GOT3 (cell line): ENCODE measurements at regions not wholly inside any gene's neighbourhood (a gene's known extent, or its start where the extent isn't known, plus 50 kb on each side); places are given as distances from the start of the nearest gene placed in this dataset.
"Not testable (repeated sequence)": the region's sequence is repeated elsewhere in the genome, so short reads cannot be mapped to it uniquely, and the experiment has no call there.

Source experiments
- DNase-seq: peaks from one replicate; lab custom pipeline; 2025; ENCODE audit warnings: mixed read lengths; lab: John Stamatoyannopoulos, UW

DNA sequence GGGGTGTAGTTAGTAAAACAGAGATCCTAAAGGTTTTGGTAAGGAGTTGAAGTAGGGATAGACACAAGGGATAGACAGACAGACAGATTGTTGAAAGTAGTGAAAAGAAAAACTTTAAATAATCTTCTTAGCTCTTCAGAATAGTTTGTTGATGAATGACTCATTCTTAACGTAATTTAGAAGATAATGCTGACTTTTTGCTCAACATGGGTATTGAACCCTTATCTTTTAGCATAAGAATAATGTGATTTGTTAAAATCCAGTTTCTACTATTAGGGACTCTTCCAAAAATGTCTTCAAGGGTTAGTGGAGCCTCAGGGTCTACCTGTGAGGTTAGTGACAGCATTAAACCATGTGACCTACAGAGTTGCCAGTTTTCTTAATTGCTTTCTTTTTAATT is 411.2 kb downstream of the ETV1 start:
- DNase-seq, result no peak

DNA sequence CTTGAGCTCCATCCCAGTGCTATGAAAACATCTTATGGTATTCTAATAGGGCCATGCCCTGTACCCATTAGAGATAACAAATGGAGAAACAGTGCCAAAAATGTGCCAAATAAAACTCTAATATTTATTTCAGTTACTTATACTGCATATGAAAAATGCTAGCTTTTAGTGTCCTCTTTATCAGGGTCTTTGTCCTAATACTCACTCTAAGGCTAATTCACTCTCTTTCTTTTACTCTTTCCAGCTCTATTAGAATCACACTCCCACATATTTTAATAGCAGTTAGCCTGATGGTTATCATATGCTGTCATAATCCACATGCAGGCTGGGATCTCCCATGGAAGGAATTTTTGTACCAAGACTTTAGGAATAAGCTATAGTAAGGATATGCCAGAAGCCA is 408.4 kb downstream of the ETV1 start:
- DNase-seq, result no peak

DNA sequence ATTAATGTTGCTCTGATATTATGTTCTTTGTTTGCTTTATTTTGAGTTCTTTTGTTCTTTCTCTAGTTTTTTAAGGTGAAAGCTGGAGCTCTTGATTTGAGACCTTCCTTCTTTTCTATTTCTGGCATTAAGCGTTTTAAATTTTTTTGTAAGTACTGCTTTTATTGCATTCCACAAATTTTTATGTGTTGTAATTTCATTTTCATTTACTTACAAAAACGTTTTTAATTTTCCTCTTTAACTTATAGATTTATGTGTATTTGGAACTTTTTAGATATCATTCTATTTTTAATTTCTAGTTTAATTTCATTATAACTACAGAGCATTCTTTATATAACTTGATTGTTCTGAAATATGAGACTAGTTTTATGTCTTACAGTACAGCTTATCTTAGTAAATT is 395.6 kb downstream of the ETV1 start:
- DNase-seq, result no peak

- no peak for DNase-seq
Measured at GRCh38 chr7:13602036-13602435, 387.4 kb downstream of the ETV1 start.

- no peak for DNase-seq
Measured at GRCh38 chr7:13603016-13603415, 386.4 kb downstream of the ETV1 start.

GRCh38 chr7:13603661-13604060 is 385.8 kb downstream of the ETV1 start:
- DNase-seq, result no peak

DNA sequence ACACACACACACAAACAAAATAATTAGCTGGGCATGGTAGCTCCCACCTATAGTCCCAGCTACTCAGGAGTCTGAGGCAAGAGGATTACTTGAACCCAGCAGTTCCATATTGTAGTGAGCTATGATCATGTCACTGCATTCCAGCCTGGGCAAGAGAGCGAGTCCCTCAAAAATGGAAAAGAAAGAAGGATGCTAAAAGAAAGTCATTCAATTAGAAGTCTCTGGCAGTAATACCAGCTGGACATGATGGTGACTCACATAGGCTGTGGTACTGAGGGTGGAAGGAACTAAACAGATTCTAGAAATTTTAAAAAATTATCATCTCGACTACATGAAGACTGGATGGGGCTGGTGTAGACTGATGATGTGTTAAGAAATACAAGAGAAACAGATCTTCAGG is 385.3 kb downstream of the ETV1 start:
- DNase-seq, result no peak

DNA sequence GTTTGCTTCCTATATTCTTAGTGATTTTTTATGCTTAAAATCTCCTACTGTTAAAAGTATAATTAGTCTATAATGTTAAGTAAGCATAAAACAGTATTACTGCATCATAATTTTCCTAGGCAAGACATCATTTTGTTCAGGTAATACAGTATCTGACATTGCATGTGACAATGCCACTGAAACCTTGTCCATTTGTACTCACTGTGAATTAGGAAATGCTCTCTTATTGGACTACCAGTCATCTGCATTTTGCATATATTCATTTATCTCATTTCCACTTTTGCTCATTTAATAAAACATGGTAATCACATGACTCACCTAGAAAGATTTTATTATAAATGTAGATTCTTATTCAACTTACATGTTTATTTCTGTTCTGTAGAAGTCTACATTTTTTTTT is 379.1 kb downstream of the ETV1 start:
- no peak for DNase-seq

DNA sequence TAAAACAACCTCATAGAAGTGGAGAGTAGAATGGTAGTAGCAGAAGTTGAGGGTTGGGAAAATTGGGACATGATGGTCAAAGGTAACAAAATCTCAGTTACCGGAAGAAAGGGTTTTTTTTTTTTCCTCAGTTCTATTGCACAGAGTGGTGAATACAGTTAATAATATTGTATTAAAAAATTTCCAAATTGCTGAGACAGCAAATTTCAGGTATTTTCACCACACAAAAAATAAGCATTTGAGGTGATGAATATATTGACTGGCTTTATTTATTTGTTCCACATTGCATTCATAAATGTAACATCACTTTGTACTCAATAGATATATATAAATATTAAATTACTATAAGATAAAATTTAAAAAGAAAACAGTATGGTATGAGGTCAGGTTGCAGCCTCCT is 373.8 kb downstream of the ETV1 start:
- no peak for DNase-seq

GRCh38 chr7:13627455-13627854 is 362.0 kb downstream of the ETV1 start:
- no peak for DNase-seq

DNA sequence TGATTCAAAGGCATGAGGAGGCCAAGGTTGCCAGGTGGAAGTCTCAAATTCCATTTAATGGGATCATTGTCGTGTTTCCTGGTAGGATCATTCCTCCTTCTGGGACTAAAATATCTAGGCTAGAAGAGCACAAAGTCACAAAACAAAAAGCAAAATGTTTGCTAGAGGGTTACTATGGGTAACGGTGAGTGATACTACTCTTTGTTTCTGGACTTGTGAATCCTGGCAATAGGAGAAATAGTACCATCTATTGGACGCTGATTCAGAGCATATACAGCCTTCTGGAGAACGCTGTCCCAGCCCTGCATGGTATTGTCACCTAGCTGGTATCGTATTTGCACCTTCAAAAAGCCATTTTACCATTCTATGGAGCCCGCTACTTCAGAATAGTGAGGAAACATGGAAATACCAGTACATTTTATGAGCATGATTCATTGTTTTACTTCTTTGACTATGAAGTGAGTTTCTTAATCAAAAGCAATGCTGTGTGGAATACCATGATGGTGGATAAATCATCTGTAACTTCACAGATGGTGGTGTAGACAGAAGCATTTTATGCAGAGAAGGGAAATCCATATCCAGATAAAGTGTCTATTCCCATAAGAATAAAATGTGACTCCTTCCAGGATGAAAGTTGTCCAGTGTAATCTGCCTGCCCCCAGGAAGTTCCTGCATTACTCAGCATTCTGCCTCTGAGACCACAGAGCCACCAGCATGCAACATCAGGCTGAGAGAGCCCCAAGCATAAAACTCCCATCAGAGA is 361.0 kb downstream of the ETV1 start:
- DNase-seq, result no peak

DNA sequence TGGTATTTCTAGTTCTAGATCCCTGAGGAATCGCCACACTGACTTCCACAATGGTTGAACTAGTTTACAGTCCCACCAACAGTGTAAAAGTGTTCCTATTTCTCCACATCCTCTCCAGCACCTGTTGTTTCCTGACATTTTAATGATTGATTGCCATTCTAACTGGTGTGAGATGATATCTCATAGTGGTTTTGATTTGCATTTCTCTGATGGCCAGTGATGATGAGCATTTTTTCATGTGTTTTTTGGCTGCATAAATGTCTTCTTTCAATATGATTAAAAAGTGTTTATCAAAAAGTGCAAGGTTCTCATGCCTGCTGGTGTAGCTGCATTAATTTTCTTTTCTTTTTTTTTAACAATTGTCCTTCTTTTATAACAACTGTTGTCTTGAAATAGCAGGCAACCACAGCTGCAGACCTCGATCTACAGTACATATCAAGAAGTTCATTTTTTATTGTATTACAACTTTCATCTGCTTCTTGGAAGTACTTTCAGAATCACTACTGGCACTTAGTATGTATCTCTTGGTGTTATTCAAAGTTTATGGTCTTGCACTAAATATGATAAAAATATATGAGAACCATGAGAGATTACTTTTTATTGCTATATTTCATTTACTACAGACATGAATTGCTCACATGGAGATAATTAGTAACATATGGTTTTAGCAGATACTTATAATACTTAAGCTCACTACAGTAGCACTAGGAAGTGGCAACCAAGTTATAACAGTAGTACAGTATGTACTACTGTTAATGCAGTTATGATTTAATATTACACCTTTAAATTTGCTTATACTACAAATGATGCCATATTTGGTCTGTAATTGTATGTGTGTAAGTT is 358.0 kb downstream of the ETV1 start:
- DNase-seq, result not testable (repeated sequence)

DNA sequence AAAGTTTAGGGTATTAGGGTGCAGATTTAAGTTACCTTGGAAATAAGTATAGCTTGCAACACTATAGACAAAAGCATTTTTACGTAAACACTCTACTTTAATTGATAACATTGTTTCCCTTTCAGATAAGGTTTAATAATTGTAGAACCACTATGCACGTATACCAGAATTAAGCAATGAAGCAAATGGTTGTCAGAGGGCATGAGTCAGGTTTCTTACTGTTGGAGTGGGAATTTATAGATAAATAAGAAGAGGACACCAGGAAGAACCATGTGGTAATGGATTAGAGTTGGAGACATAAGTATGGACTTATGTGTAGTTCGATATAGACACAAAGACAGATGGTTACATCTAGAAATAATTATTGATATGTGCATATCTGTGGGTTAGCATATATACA is 355.6 kb downstream of the ETV1 start:
- DNase-seq, result no peak

DNA sequence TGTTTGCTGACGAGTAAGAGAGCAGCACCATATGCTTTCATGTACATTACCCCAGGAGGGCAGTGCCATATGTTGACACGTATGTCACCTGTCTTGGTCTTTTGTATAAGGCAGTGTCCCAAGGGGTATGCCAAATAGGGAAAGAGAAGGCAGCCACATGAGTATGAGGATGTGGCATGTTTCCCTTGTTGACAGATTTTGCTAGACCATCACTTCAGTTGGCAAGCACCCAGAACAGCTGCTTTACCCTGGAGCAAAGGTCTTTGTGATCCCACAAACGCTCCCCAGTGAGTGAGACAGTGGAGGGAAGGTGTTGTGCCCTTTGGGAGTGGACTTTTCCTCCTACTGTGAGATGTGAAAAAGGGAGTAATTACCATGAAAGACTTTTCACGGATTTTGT is 350.1 kb downstream of the ETV1 start:
- DNase-seq, result no peak

DNA sequence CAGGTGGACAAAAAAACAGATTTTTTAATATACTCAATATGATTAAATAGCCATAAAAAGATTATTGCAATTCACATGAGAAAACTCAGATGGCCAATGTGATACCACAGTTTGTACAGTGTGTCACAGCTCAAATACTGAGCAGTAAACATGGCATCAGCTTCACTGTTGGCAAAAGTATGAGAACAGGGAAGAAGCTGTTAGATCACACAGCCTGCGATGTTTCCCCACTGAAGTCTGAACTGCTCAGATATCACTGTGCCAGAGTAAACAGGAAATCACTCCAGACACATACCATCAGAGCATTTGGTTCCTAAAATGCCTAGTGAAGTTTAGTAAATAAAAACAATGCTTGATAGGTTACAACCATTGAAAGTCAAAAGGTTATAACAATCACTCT is 347.8 kb downstream of the ETV1 start:
- DNase-seq, result no peak

DNA sequence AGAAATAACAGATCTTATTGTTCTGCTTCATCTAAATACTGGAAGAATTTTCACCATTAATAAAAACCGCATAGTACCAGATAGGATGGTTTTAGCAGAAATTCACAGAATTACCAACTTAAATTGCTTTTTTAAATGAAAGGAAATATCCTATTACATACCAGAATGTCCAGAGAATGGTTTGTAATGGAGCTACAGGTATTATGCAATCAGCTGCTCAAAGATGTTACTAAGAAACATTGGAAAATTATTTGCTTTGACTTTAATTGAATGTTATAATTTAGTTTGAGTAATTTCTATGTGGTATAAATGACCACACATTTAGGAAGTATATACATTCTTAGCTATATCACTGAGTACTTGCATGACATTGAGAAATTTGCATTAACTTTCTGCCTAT is 338.3 kb downstream of the ETV1 start:
- DNase-seq, result no peak

GRCh38 chr7:13656330-13656729 is 333.1 kb downstream of the ETV1 start:
- no peak for DNase-seq

- no peak for DNase-seq
Measured at GRCh38 chr7:13673290-13673689, 316.2 kb downstream of the ETV1 start.

- no peak for DNase-seq
Measured at GRCh38 chr7:13682626-13683025, 306.8 kb downstream of the ETV1 start.

- no peak for DNase-seq
Measured at GRCh38 chr7:13687500-13687899, 302.0 kb downstream of the ETV1 start.

DNA sequence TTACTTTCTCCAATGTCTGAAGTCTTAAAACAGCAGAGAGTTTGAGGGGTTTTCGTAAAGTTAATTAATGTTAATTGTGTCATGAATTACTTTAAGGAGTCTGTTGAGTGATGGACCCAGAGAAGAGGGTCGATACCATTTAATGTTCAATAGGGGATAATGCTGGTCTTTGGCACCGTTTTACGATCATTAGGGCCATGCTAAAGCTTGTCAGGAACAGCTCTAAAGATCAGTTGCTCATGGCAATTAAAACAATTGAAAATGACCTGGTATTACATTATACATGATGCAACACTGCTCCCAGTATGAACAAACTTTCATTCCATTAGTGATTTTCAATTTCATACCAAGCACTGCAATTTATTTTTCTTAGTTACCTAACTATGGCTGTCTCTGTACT is 296.9 kb downstream of the ETV1 start:
- no peak for DNase-seq

GRCh38 chr7:13702251-13702650 is 287.2 kb downstream of the ETV1 start:
- no peak for DNase-seq

GRCh38 chr7:13708670-13709069 is 280.8 kb downstream of the ETV1 start:
- no peak for DNase-seq

GRCh38 chr7:13713092-13713491 is 276.4 kb downstream of the ETV1 start:
- no peak for DNase-seq
